GM12878 (cell line): ENCODE measurements at regions not wholly inside any gene's neighbourhood (a gene's known extent, or its start where the extent isn't known, plus 50 kb on each side); places are given as distances from the start of the nearest gene placed in this dataset.

Experiments used
- ATAC-seq: fragments of 200-7000 bp; cut with Tn5 transposase; 3 replicates; pipeline ENCODE4 v1.9.1; 2020; ENCODE audit warnings: mild to moderate bottlenecking, moderate library complexity
- BruUV-seq: library from RNA; stranded (reverse); fragments of 400-500 nt; replicated peaks from 2 replicates; lab custom pipeline; 2021; lab: Mats Ljungman, UMichigan
- CTCF ChIA-PET: fragments of 300-600 bp; sonication (Branson Sonifier 250); formaldehyde crosslinking; extraction: SDS; loops from one replicate; lab custom pipeline; 2021; ENCODE audit warnings: inconsistent platforms; lab: Yijun Ruan, JAX
- POLR2A ChIA-PET: fragments of 350-600 bp; formaldehyde crosslinking; extraction: SDS; loops from one replicate; lab custom pipeline; 2021; ENCODE audit warnings: inconsistent platforms; lab: Charles Lee
- RAD21 ChIA-PET: fragments of 300-600 bp; sonication (Branson Sonifier 250); formaldehyde crosslinking; loops from one replicate; lab custom pipeline; 2023; ENCODE audit warnings: antibody characterized with exemption; ENCODE audit not compliant: unreplicated experiment; lab: Charles Lee
- SMC1A ChIA-PET: fragments of 300-600 bp; sonication (Branson Sonifier 250); formaldehyde crosslinking; loops from one replicate; lab custom pipeline; 2023; ENCODE audit not compliant: unreplicated experiment, uncharacterized antibody; lab: Charles Lee
- DNase-seq: peaks from one replicate; pipeline ENCODE4 v3.0.0-alpha.2; 2011; ENCODE audit warnings: low read depth, low spot score
- FAIRE-seq: peaks from 3 replicates; lab custom pipeline; 2011; peaks lifted over from hg19 to GRCh38; lab: Jason Lieb, UNC
- H2AFZ ChIP-seq: 2 replicates; pipeline ENCODE4 v1.6.0; 2011; ENCODE audit warnings: low read depth, low read length, control low read depth; ENCODE audit not compliant: control insufficient read depth
- H3K27ac ChIP-seq: 2 replicates; pipeline ENCODE4 v1.5.1; 2011; ENCODE audit warnings: control low read depth; ENCODE audit not compliant: control insufficient read depth, insufficient read depth
- H3K27me3 ChIP-seq, 2 experiments: replicated peaks in 1 of 2; 2 replicates each; pipeline versions ENCODE4 v1.6.0 to v1.6.1; 2011; ENCODE audit warnings: low read length in 1 of 2; ENCODE audit not compliant: control insufficient read depth in 2 of 2, insufficient read depth in 2 of 2
- H3K36me3 ChIP-seq, 2 experiments: 2 replicates each; pipeline ENCODE4 v1.5.1; 2011; ENCODE audit warnings: low read length in 1 of 2; ENCODE audit not compliant: control insufficient read depth in 2 of 2, insufficient read depth in 2 of 2
- H3K4me1 ChIP-seq: 2 replicates; pipeline ENCODE4 v1.6.1; 2011; ENCODE audit warnings: mild to moderate bottlenecking, low read length, moderate library complexity, mixed read lengths; ENCODE audit not compliant: control insufficient read depth, insufficient read depth
- H3K4me2 ChIP-seq: 2 replicates; pipeline ENCODE4 v1.6.0; 2011; ENCODE audit warnings: control low read depth; ENCODE audit not compliant: control insufficient read depth, insufficient read depth
- H3K4me3 ChIP-seq: fragments of 200-600 bp; sonication (generic); 2 replicates; pipeline ENCODE4 v1.5.1; 2016
- H3K79me2 ChIP-seq: 2 replicates; pipeline ENCODE4 v1.6.0; 2011; ENCODE audit warnings: low read length; ENCODE audit not compliant: control insufficient read depth, insufficient read depth
- H3K9ac ChIP-seq: 2 replicates; pipeline ENCODE4 v1.8.0; 2011; ENCODE audit warnings: low read length, control low read depth, mixed read lengths; ENCODE audit not compliant: control insufficient read depth, insufficient read depth
- H3K9me3 ChIP-seq: replicated peaks from 3 replicates; pipeline ENCODE4 v1.5.1; 2011; ENCODE audit warnings: mild to moderate bottlenecking, low read length; ENCODE audit not compliant: control insufficient read depth, insufficient read depth
- H4K20me1 ChIP-seq: 2 replicates; pipeline ENCODE4 v1.6.0; 2011; ENCODE audit not compliant: control insufficient read depth, insufficient read depth
- ATF7 ChIP-seq: fragments of 450-650 bp; IDR thresholded peaks from 2 replicates; pipeline ENCODE4 v1.6.1; 2016; ENCODE audit warnings: low read depth, mild to moderate bottlenecking
- BCL11A ChIP-seq: IDR thresholded peaks from 2 replicates; pipeline ENCODE4 v1.6.1; 2011; ENCODE audit warnings: low read depth, low read length
- ESRRA ChIP-seq: IDR thresholded peaks from 2 replicates; pipeline ENCODE4 v1.6.1; 2012; ENCODE audit warnings: mild to moderate bottlenecking, low read length, improper control_type of control experiment
- EZH2 ChIP-seq: IDR thresholded peaks from 2 replicates; pipeline ENCODE4 v1.6.1; 2012; ENCODE audit warnings: low read depth, mild to moderate bottlenecking, control low read depth, inconsistent platforms, low read length, borderline replicate concordance; ENCODE audit not compliant: control insufficient read depth
- HSF1 ChIP-seq: fragments of 150-350 bp; IDR thresholded peaks from 2 replicates; pipeline ENCODE4 v1.6.1; 2014; ENCODE audit warnings: mild to moderate bottlenecking, low read depth, low read length
- IKZF2 ChIP-seq, 2 experiments: fragments of 450-650 bp; IDR thresholded peaks; 2 replicates each; pipeline ENCODE4 v1.6.1; 2017; ENCODE audit warnings: mild to moderate bottlenecking in 2 of 2, moderate library complexity in 2 of 2
- KLF5 ChIP-seq: fragments of 450-650 bp; IDR thresholded peaks from 2 replicates; pipeline ENCODE4 v1.6.1; 2014; ENCODE audit warnings: mild to moderate bottlenecking; ENCODE audit not compliant: partially characterized antibody
- POLR2A ChIP-seq: IDR thresholded peaks from 2 replicates; pipeline ENCODE4 v1.6.1; 2011; ENCODE audit warnings: low read depth, mild to moderate bottlenecking, low read length
- POLR2AphosphoS5 ChIP-seq: IDR thresholded peaks from 2 replicates; pipeline ENCODE4 v1.6.1; 2011; ENCODE audit warnings: mild to moderate bottlenecking, low read length, inconsistent platforms
- RAD21 ChIP-seq: IDR thresholded peaks from 2 replicates; pipeline ENCODE4 v1.6.1; 2011; ENCODE audit warnings: mild to moderate bottlenecking, low read depth, low read length, moderate library complexity; ENCODE audit not compliant: insufficient read depth
- TCF3 ChIP-seq: IDR thresholded peaks from 2 replicates; pipeline ENCODE4 v1.6.1; 2012; ENCODE audit warnings: low read depth, mild to moderate bottlenecking, low read length, borderline replicate concordance; ENCODE audit not compliant: insufficient read depth
- ZBED1 ChIP-seq: IDR thresholded peaks from 2 replicates; pipeline ENCODE4 v1.6.1; 2016; ENCODE audit warnings: borderline replicate concordance
- ZSCAN29 ChIP-seq: fragments of 450-650 bp; IDR thresholded peaks from 2 replicates; pipeline ENCODE4 v1.6.1; 2017; ENCODE audit warnings: mild to moderate bottlenecking, moderate library complexity
- WGBS: methylation state at CpG from one replicate; pipeline ENCODE4 v1.1.6; 2016; ENCODE audit warnings: low lambda C conversion rate; ENCODE audit not compliant: insufficient replicate concordance, insufficient coverage; ENCODE audit errors: missing lambda C conversion rate; 5-methylcytosine and 5-hydroxymethylcytosine counted together
- in situ Hi-C: fragments of 300-500 bp; cut with MboI; formaldehyde crosslinking; loops from 9 replicates; pipeline ENCODE4 v1.14.3; 2018; ENCODE audit warnings: mixed read lengths
- intact Hi-C: fragments of 100-400 bp; cut with micrococcal nuclease; formaldehyde crosslinking; loops from one replicate; pipeline ENCODE4 v1.14.2; 2022; ENCODE audit not compliant: unreplicated experiment

GRCh38 chr5:18797222-18797621, 1163.0 kb downstream of the TAF11L14 start (continued):
- TF ChIP-seq POLR2AphosphoS5, result no peak
- no peak for TF ChIP-seq KLF5
- no peak for TF ChIP-seq BCL11A

- no peak for TF ChIP-seq RAD21
- no peak for TF ChIP-seq ZSCAN29
- no peak for TF ChIP-seq IKZF2 (IDR thresholded peaks at IDR 0.05)
- no peak for TF ChIP-seq ATF7
- TF ChIP-seq POLR2A, result no peak
- no peak for TF ChIP-seq ESRRA
- TF ChIP-seq TCF3, result no peak
- TF ChIP-seq HSF1, result no peak
- no peak for TF ChIP-seq ZBED1
- no peak for TF ChIP-seq EZH2
- no peak overlapping the region for H3K9ac ChIP-seq
- H2AFZ ChIP-seq, result no peak overlapping the region
- DNase-seq (no peak), FAIRE-seq (no peak), ATAC-seq (no peak)
- no peaks in the 10 kb centered on the region for H3K4me1 ChIP-seq
- H3K27me3 ChIP-seq, result no peaks in the 10 kb centered on the region
- H3K9me3 ChIP-seq, result no peaks in the 10 kb centered on the region
- ChIA-PET POLR2A (no interaction called here), SMC1A (interaction anchor here (0.7 to 1.6 kb wide), 2 partner anchors 9 to 55 kb away, joined by 3 read pairs; no protein-coding TSS in a partner anchor), RAD21 (no interaction called here), CTCF (no interaction called here)
- H3K36me3 ChIP-seq, result no peaks in the 10 kb centered on the region
- no peak overlapping the region for H3K27ac ChIP-seq
- 3% methylated on average over 3 of the region's 3 CpGs for WGBS
- in situ Hi-C loops (no loop called here), intact Hi-C loops (no loop called here)
- no TSS peak for BruUV-seq
- H4K20me1 ChIP-seq, result no peaks in the 10 kb centered on the region
- H3K79me2 ChIP-seq, result no peaks in the 10 kb centered on the region
- no peak overlapping the region for H3K4me2 ChIP-seq
- no peak overlapping the region for H3K4me3 ChIP-seq
These were observed 1163.8 kb downstream of the TAF11L14 start for GRCh38 chr5:18798058-18798457.
